ENCODE measurements at regions not wholly inside any gene's neighbourhood (a gene's known extent, or its start where the extent isn't known, plus 50 kb on each side); places are given as distances from the start of the nearest gene placed in this dataset.
A peak's percentile ranks its signal among the peaks of the same experiment; 100 is the strongest.

GRCh38 chr13:73416093-73416492 is 357.3 kb downstream of the KLF5 start:
- no peak overlapping the region for H2AK5ac ChIP-seq (ENCODE audit: low read length, severe bottlenecking)
- H3K9ac ChIP-seq (ENCODE audit: low read length) = no peak overlapping the region
- H2AFZ ChIP-seq (ENCODE audit: low read depth, low read length) = no peak overlapping the region
- no peak overlapping the region for H2BK12ac ChIP-seq (ENCODE audit: low read length in 2 of 2)
- H3K4me1 ChIP-seq (ENCODE audit: control insufficient read depth, insufficient read depth, low read depth, low read length) = no peaks in the 10 kb centered on the region
- no peak overlapping the region for H4K8ac ChIP-seq (ENCODE audit: low read length)
- 80% methylated on average over 1 of the region's 1 CpG for WGBS
- H3K14ac ChIP-seq (ENCODE audit: low read length in 2 of 2) = no peak overlapping the region
- no peak overlapping the region for H4K91ac ChIP-seq (ENCODE audit: low read length)
- H3K4me2 ChIP-seq (ENCODE audit: low read length, poor library complexity, severe bottlenecking) = no peak overlapping the region
- H3K9me3 ChIP-seq (ENCODE audit: control insufficient read depth, low read length) = peaks cover 9% of the 10 kb centered on the region
- no peak overlapping the region for H3K4ac ChIP-seq (ENCODE audit: low read depth in 1 of 2, low read length in 2 of 2)
- DNase-seq = peak; percentile 10
- no peak overlapping the region for H3K4me3 ChIP-seq (ENCODE audit: insufficient read depth in 1 of 2, low read depth in 1 of 2, low read length in 2 of 2)
- no peaks in the 10 kb centered on the region for H3K27me3 ChIP-seq (ENCODE audit: control insufficient read depth in 1 of 2, insufficient read depth in 1 of 2, low read length in 2 of 2)
- H3K18ac ChIP-seq (ENCODE audit: low read depth in 1 of 2, low read length in 2 of 2) = no peak overlapping the region
- H3K79me1 ChIP-seq (replicated peaks; ENCODE audit: low read length, poor library complexity, severe bottlenecking) = no peaks in the 10 kb centered on the region
- H2BK5ac ChIP-seq (ENCODE audit: low read depth, low read length, poor library complexity, severe bottlenecking) = no peak overlapping the region
- H2BK120ac ChIP-seq (ENCODE audit: low read depth, low read length) = no peak overlapping the region
- no peak overlapping the region for H3K23ac ChIP-seq (ENCODE audit: low read length in 2 of 2)
- H2BK15ac ChIP-seq (ENCODE audit: low read depth, poor library complexity, severe bottlenecking) = no peak overlapping the region
- no peaks in the 10 kb centered on the region for H3K36me3 ChIP-seq (ENCODE audit: control insufficient read depth in 1 of 2, insufficient read depth in 2 of 2, low read depth in 1 of 2, low read length in 2 of 2)
- no peak overlapping the region for H3K27ac ChIP-seq (ENCODE audit: low read length, poor library complexity, severe bottlenecking)

- H4K8ac ChIP-seq (ENCODE audit: low read length) = no peak overlapping the region
- H3K4me1 ChIP-seq (ENCODE audit: control insufficient read depth, insufficient read depth, low read depth, low read length) = no peaks in the 10 kb centered on the region
- peaks cover 9% of the 10 kb centered on the region for H3K9me3 ChIP-seq (ENCODE audit: control insufficient read depth, low read length)
- H3K9ac ChIP-seq (ENCODE audit: low read length) = no peak overlapping the region
- H3K18ac ChIP-seq (ENCODE audit: low read depth in 1 of 2, low read length in 2 of 2) = no peak overlapping the region
- H2BK120ac ChIP-seq (ENCODE audit: low read depth, low read length) = no peak overlapping the region
- no peaks in the 10 kb centered on the region for H3K27me3 ChIP-seq (ENCODE audit: control insufficient read depth in 1 of 2, insufficient read depth in 1 of 2, low read length in 2 of 2)
- no peak overlapping the region for H3K27ac ChIP-seq (ENCODE audit: low read length, poor library complexity, severe bottlenecking)
- no peaks in the 10 kb centered on the region for H3K79me1 ChIP-seq (replicated peaks; ENCODE audit: low read length, poor library complexity, severe bottlenecking)
- no peak overlapping the region for H3K4me3 ChIP-seq (ENCODE audit: insufficient read depth in 1 of 2, low read depth in 1 of 2, low read length in 2 of 2)
- no peak overlapping the region for H3K4ac ChIP-seq (ENCODE audit: low read depth in 1 of 2, low read length in 2 of 2)
- WGBS = 98% methylated on average over 6 of the region's 6 CpGs
- no peak for DNase-seq
- no peak overlapping the region for H3K23ac ChIP-seq (ENCODE audit: low read length in 2 of 2)
- H2BK12ac ChIP-seq (ENCODE audit: low read length in 2 of 2) = no peak overlapping the region
- H2BK15ac ChIP-seq (ENCODE audit: low read depth, poor library complexity, severe bottlenecking) = no peak overlapping the region
- H2BK5ac ChIP-seq (ENCODE audit: low read depth, low read length, poor library complexity, severe bottlenecking) = no peak overlapping the region
- H3K14ac ChIP-seq (ENCODE audit: low read length in 2 of 2) = no peak overlapping the region
- no peak overlapping the region for H2AFZ ChIP-seq (ENCODE audit: low read depth, low read length)
- no peak overlapping the region for H2AK5ac ChIP-seq (ENCODE audit: low read length, severe bottlenecking)
- H3K4me2 ChIP-seq (ENCODE audit: low read length, poor library complexity, severe bottlenecking) = no peak overlapping the region
- H4K91ac ChIP-seq (ENCODE audit: low read length) = no peak overlapping the region
- H3K36me3 ChIP-seq (ENCODE audit: control insufficient read depth in 1 of 2, insufficient read depth in 2 of 2, low read depth in 1 of 2, low read length in 2 of 2) = no peaks in the 10 kb centered on the region
Observed at GRCh38 chr13:73413656-73414055, 354.9 kb downstream of the KLF5 start.

GRCh38 chr13:73412933-73413332 is 354.1 kb downstream of the KLF5 start:
- no peaks in the 10 kb centered on the region for H3K27me3 ChIP-seq (ENCODE audit: control insufficient read depth in 1 of 2, insufficient read depth in 1 of 2, low read length in 2 of 2)
- DNase-seq = no peak
- H3K4me3 ChIP-seq (ENCODE audit: insufficient read depth in 1 of 2, low read depth in 1 of 2, low read length in 2 of 2) = no peak overlapping the region
- no peak overlapping the region for H2BK15ac ChIP-seq (ENCODE audit: low read depth, poor library complexity, severe bottlenecking)
- H3K18ac ChIP-seq (ENCODE audit: low read depth in 1 of 2, low read length in 2 of 2) = no peak overlapping the region
- no peak overlapping the region for H3K27ac ChIP-seq (ENCODE audit: low read length, poor library complexity, severe bottlenecking)
- no peaks in the 10 kb centered on the region for H3K4me1 ChIP-seq (ENCODE audit: control insufficient read depth, insufficient read depth, low read depth, low read length)
- no peaks in the 10 kb centered on the region for H3K79me1 ChIP-seq (replicated peaks; ENCODE audit: low read length, poor library complexity, severe bottlenecking)
- no peak overlapping the region for H2BK120ac ChIP-seq (ENCODE audit: low read depth, low read length)
- H3K23ac ChIP-seq (ENCODE audit: low read length in 2 of 2) = no peak overlapping the region
- H3K4me2 ChIP-seq (ENCODE audit: low read length, poor library complexity, severe bottlenecking) = no peak overlapping the region
- H2AK5ac ChIP-seq (ENCODE audit: low read length, severe bottlenecking) = no peak overlapping the region
- no peak overlapping the region for H3K14ac ChIP-seq (ENCODE audit: low read length in 2 of 2)
- no peak overlapping the region for H4K8ac ChIP-seq (ENCODE audit: low read length)
- peaks cover 9% of the 10 kb centered on the region for H3K9me3 ChIP-seq (ENCODE audit: control insufficient read depth, low read length)
- H3K36me3 ChIP-seq (ENCODE audit: control insufficient read depth in 1 of 2, insufficient read depth in 2 of 2, low read depth in 1 of 2, low read length in 2 of 2) = no peaks in the 10 kb centered on the region
- H2BK12ac ChIP-seq (ENCODE audit: low read length in 2 of 2) = no peak overlapping the region
- H3K4ac ChIP-seq (ENCODE audit: low read depth in 1 of 2, low read length in 2 of 2) = no peak overlapping the region
- no peak overlapping the region for H2BK5ac ChIP-seq (ENCODE audit: low read depth, low read length, poor library complexity, severe bottlenecking)
- H2AFZ ChIP-seq (ENCODE audit: low read depth, low read length) = no peak overlapping the region
- H4K91ac ChIP-seq (ENCODE audit: low read length) = no peak overlapping the region
- 91% methylated on average over 1 of the region's 1 CpG for WGBS
- no peak overlapping the region for H3K9ac ChIP-seq (ENCODE audit: low read length)

- Histone ChIP-seq H2BK12ac (ENCODE audit: low read length in 2 of 2) (no peak overlapping the region), H2AFZ (ENCODE audit: low read depth, low read length) (no peak overlapping the region), H3K23ac (ENCODE audit: low read length in 2 of 2) (no peak overlapping the region), H3K9me3 (ENCODE audit: control insufficient read depth, low read length) (peaks cover 9% of the 10 kb centered on the region), H3K9ac (ENCODE audit: low read length) (no peak overlapping the region), H3K27me3 (ENCODE audit: control insufficient read depth in 1 of 2, insufficient read depth in 1 of 2, low read length in 2 of 2) (no peaks in the 10 kb centered on the region), H3K79me1 (replicated peaks; ENCODE audit: low read length, poor library complexity, severe bottlenecking) (no peaks in the 10 kb centered on the region), H3K27ac (ENCODE audit: low read length, poor library complexity, severe bottlenecking) (no peak overlapping the region), H3K4me1 (ENCODE audit: control insufficient read depth, insufficient read depth, low read depth, low read length) (no peaks in the 10 kb centered on the region), H2AK5ac (ENCODE audit: low read length, severe bottlenecking) (no peak overlapping the region), H3K36me3 (ENCODE audit: control insufficient read depth in 1 of 2, insufficient read depth in 2 of 2, low read depth in 1 of 2, low read length in 2 of 2) (no peaks in the 10 kb centered on the region), H2BK120ac (ENCODE audit: low read depth, low read length) (no peak overlapping the region), H3K4ac (ENCODE audit: low read depth in 1 of 2, low read length in 2 of 2) (no peak overlapping the region), H3K4me3 (ENCODE audit: insufficient read depth in 1 of 2, low read depth in 1 of 2, low read length in 2 of 2) (no peak overlapping the region), H4K91ac (ENCODE audit: low read length) (no peak overlapping the region), H3K4me2 (ENCODE audit: low read length, poor library complexity, severe bottlenecking) (no peak overlapping the region), H4K8ac (ENCODE audit: low read length) (no peak overlapping the region), H3K14ac (ENCODE audit: low read length in 2 of 2) (no peak overlapping the region), H2BK15ac (ENCODE audit: low read depth, poor library complexity, severe bottlenecking) (no peak overlapping the region), H2BK5ac (ENCODE audit: low read depth, low read length, poor library complexity, severe bottlenecking) (no peak overlapping the region), H3K18ac (ENCODE audit: low read depth in 1 of 2, low read length in 2 of 2) (no peak overlapping the region)
- DNase-seq = no peak
- 84% methylated on average over 5 of the region's 7 CpGs for WGBS
Observed at GRCh38 chr13:73411067-73411809, 352.4 kb downstream of the KLF5 start.

All from mesenchymal stem cell (in vitro differentiated cells and primary cell).